H1 (cell line): ENCODE measurements at regions not wholly inside any gene's neighbourhood (a gene's known extent, or its start where the extent isn't known, plus 50 kb on each side); places are given as distances from the start of the nearest gene placed in this dataset.

ENCODE experiments used
- CTCF ChIA-PET: fragments of 300-600 bp; sonication (Branson Sonifier 250); formaldehyde crosslinking; loops from one replicate; lab custom pipeline; 2021; ENCODE audit not compliant: partially characterized antibody; lab: Charles Lee
- POLR2A ChIA-PET: fragments of 300-600 bp; sonication (Branson Sonifier 250); formaldehyde crosslinking; loops from one replicate; lab custom pipeline; 2021; ENCODE audit warnings: inconsistent platforms; ENCODE audit not compliant: partially characterized antibody; lab: Charles Lee
- DNase-seq, 2 experiments: peaks; one replicate each; pipeline versions ENCODE4 v3.0.0 to v3.0.0-alpha.2; 2010 to 2022; ENCODE audit warnings: low spot score in 2 of 2, low read depth in 1 of 2, mixed read lengths in 1 of 2
- FAIRE-seq: peaks from 2 replicates; lab custom pipeline; 2011; peaks lifted over from hg19 to GRCh38; lab: Jason Lieb, UNC
- H2AFZ ChIP-seq: 2 replicates; pipeline ENCODE4 v1.8.1; 2012; ENCODE audit warnings: low read length, inconsistent platforms
- H2AK5ac ChIP-seq: 2 replicates; pipeline ENCODE4 v1.6.1; 2013; ENCODE audit warnings: low read depth, low read length
- H2BK120ac ChIP-seq: replicated peaks from 2 replicates; pipeline ENCODE3; 2013; ENCODE audit warnings: low read depth, low read length, inconsistent platforms
- H2BK12ac ChIP-seq: 2 replicates; pipeline ENCODE4 v1.6.1; 2013; ENCODE audit warnings: low read depth, low read length
- H2BK15ac ChIP-seq: 2 replicates; pipeline ENCODE4 v1.6.1; 2013; ENCODE audit warnings: low read length
- H2BK20ac ChIP-seq: 2 replicates; pipeline ENCODE4 v1.6.1; 2013; ENCODE audit warnings: low read length
- H2BK5ac ChIP-seq: 2 replicates; pipeline ENCODE4 v1.6.1; 2013; ENCODE audit warnings: low read depth, low read length
- H3K14ac ChIP-seq: 2 replicates; pipeline ENCODE4 v1.6.1; 2013; ENCODE audit warnings: inconsistent platforms; ENCODE audit not compliant: insufficient read length
- H3K18ac ChIP-seq: 2 replicates; pipeline ENCODE4 v1.6.1; 2013; ENCODE audit warnings: low read length; ENCODE audit errors: extremely low read depth
- H3K23ac ChIP-seq: 2 replicates; pipeline ENCODE4 v1.6.1; 2013; ENCODE audit warnings: inconsistent platforms; ENCODE audit not compliant: insufficient read length
- H3K23me2 ChIP-seq: 2 replicates; pipeline ENCODE4 v1.6.1; 2013; ENCODE audit warnings: low read depth, low read length
- H3K27ac ChIP-seq: 2 replicates; pipeline ENCODE4 v1.6.1; 2011; ENCODE audit warnings: low read depth, low read length, inconsistent platforms
- H3K27me3 ChIP-seq, 4 experiments: replicated peaks in 1 of 4; 1 replicate in 1 of 4; 2 replicates in 3 of 4; pipeline versions ENCODE4 v1.6.1 to v1.8.1; 2011 to 2013; ENCODE audit warnings: low read length in 3 of 4, mild to moderate bottlenecking in 3 of 4, inconsistent platforms in 2 of 4, mixed read lengths in 2 of 4, moderate library complexity in 1 of 4; ENCODE audit not compliant: control insufficient read depth in 3 of 4, insufficient read depth in 3 of 4; ENCODE audit errors: extremely low read depth in 1 of 4
- H3K36me3 ChIP-seq, 4 experiments: 2 replicates each; pipeline versions ENCODE4 v1.6.1 to v1.8.1; 2011 to 2013; ENCODE audit warnings: mild to moderate bottlenecking in 4 of 4, low read length in 3 of 4, moderate library complexity in 2 of 4, control low read depth in 1 of 4, inconsistent platforms in 1 of 4; ENCODE audit not compliant: insufficient read depth in 4 of 4, control insufficient read depth in 2 of 4
- H3K4ac ChIP-seq: replicated peaks from 2 replicates; pipeline ENCODE3; 2013; ENCODE audit warnings: low read length, low read depth, mixed read lengths, inconsistent platforms; ENCODE audit not compliant: insufficient read length
- H3K4me1 ChIP-seq, 4 experiments: replicated peaks in 1 of 4; 1 replicate in 1 of 4; 2 replicates in 3 of 4; pipeline versions ENCODE4 v1.6.1 to v1.8.1; 2011 to 2013; ENCODE audit warnings: low read length in 3 of 4, inconsistent platforms in 2 of 4, mixed read lengths in 1 of 4; ENCODE audit not compliant: insufficient read depth in 4 of 4, control insufficient read depth in 3 of 4
- H3K4me2 ChIP-seq, 2 experiments: 2 replicates each; pipeline versions ENCODE4 v1.6.1 to v1.8.1; 2011 to 2013; ENCODE audit warnings: low read depth in 2 of 2, low read length in 2 of 2, control low read depth in 1 of 2, inconsistent platforms in 1 of 2, mild to moderate bottlenecking in 1 of 2; ENCODE audit not compliant: insufficient read depth in 1 of 2
- H3K4me3 ChIP-seq, 4 experiments: fragments of 200-600, 300-600 bp in 1 of 4; sonication (generic), shearing (Covaris generic), sonication (Bioruptor Twin) in 1 of 4; 2 replicates each; pipeline versions ENCODE4 v1.5.1 to v1.8.1; 2011 to 2016; ENCODE audit warnings: low read length in 4 of 4, low read depth in 3 of 4, control low read depth in 2 of 4, inconsistent platforms in 2 of 4, mild to moderate bottlenecking in 2 of 4, mixed read lengths in 1 of 4, moderate library complexity in 1 of 4; ENCODE audit not compliant: insufficient read depth in 2 of 4; ENCODE audit errors: extremely low read depth in 1 of 4
- H3K56ac ChIP-seq: replicated peaks from 2 replicates; pipeline ENCODE3; 2013; ENCODE audit warnings: low read depth, mild to moderate bottlenecking, mixed read lengths, low read length, inconsistent platforms; ENCODE audit not compliant: insufficient read length
- H3K79me1 ChIP-seq: 2 replicates; pipeline ENCODE4 v1.6.1; 2013; ENCODE audit warnings: low read depth, low read length, control low read depth
- H3K79me2 ChIP-seq, 2 experiments: 2 replicates each; pipeline versions ENCODE4 v1.6.1 to v1.8.1; 2012 to 2013; ENCODE audit warnings: low read length in 2 of 2, mild to moderate bottlenecking in 2 of 2, inconsistent platforms in 1 of 2; ENCODE audit not compliant: insufficient read depth in 2 of 2, control insufficient read depth in 1 of 2
- H3K9ac ChIP-seq, 4 experiments: replicated peaks in 1 of 4; 1 replicate in 1 of 4; 2 replicates in 3 of 4; pipeline versions ENCODE4 v1.6.1 to v1.8.1; 2011 to 2013; ENCODE audit warnings: low read depth in 3 of 4, low read length in 3 of 4, control low read depth in 2 of 4, mild to moderate bottlenecking in 2 of 4, moderate library complexity in 2 of 4, inconsistent platforms in 1 of 4; ENCODE audit errors: extremely low read depth in 1 of 4
- H3K9me3 ChIP-seq, 2 experiments: 2 replicates each; pipeline versions ENCODE4 v1.6.1 to v1.8.1; 2012 to 2013; ENCODE audit warnings: mild to moderate bottlenecking in 2 of 2, moderate library complexity in 2 of 2, control low read depth in 1 of 2, inconsistent platforms in 1 of 2, low read depth in 1 of 2, low read length in 1 of 2, mixed read lengths in 1 of 2; ENCODE audit not compliant: insufficient read depth in 2 of 2
- H4K20me1 ChIP-seq, 2 experiments: replicated peaks in 1 of 2; 2 replicates each; pipeline versions ENCODE3 to v1.8.1; 2011 to 2013; ENCODE audit warnings: inconsistent platforms in 2 of 2, low read length in 2 of 2, mild to moderate bottlenecking in 1 of 2; ENCODE audit not compliant: insufficient read depth in 2 of 2, control insufficient read depth in 1 of 2
- H4K5ac ChIP-seq: 2 replicates; pipeline ENCODE4 v1.6.1; 2013; ENCODE audit warnings: low read length, low read depth, mixed read lengths, inconsistent platforms; ENCODE audit not compliant: insufficient read length
- H4K8ac ChIP-seq: 2 replicates; pipeline ENCODE4 v1.8.0; 2013; ENCODE audit warnings: mild to moderate bottlenecking, moderate library complexity, low read length, inconsistent platforms; ENCODE audit not compliant: insufficient read depth; ENCODE audit errors: extremely low read depth
- H4K91ac ChIP-seq: replicated peaks from 2 replicates; pipeline ENCODE3; 2013; ENCODE audit warnings: low read length, mixed read lengths, inconsistent platforms; ENCODE audit not compliant: insufficient read length
- BCL11A ChIP-seq, 2 experiments: IDR thresholded peaks; one replicate each; pipeline ENCODE4 v1.6.1; 2011; ENCODE audit warnings: low read depth in 2 of 2, low read length in 2 of 2, mild to moderate bottlenecking in 2 of 2
- CBX8 ChIP-seq: fragments of 300-800, 300-1000 bp; sonication (generic); IDR thresholded peaks from 2 replicates; pipeline ENCODE4 v1.7.1; 2016; ENCODE audit warnings: low read depth, low read length, borderline replicate concordance
- CHD1 ChIP-seq: IDR thresholded peaks from 2 replicates; pipeline ENCODE4 v1.6.1; 2012; ENCODE audit warnings: low read depth, low read length, improper control_type of control experiment
- EGR1 ChIP-seq: IDR thresholded peaks from 2 replicates; pipeline ENCODE4 v1.6.1; 2011; ENCODE audit warnings: low read depth, low read length, borderline replicate concordance
- GABPA ChIP-seq: IDR thresholded peaks from 2 replicates; pipeline ENCODE4 v1.6.1; 2011; ENCODE audit warnings: mild to moderate bottlenecking, low read length, moderate library complexity, borderline replicate concordance; ENCODE audit not compliant: insufficient read depth
- KDM5A ChIP-seq: fragments of 200-600 bp; IDR thresholded peaks from 2 replicates; pipeline ENCODE4 v1.7.1; 2012; ENCODE audit warnings: mild to moderate bottlenecking, low read length, inconsistent platforms, mixed read lengths
- RXRA ChIP-seq: IDR thresholded peaks from 2 replicates; pipeline ENCODE4 v1.6.1; 2011; ENCODE audit warnings: low read depth, mild to moderate bottlenecking, low read length, moderate library complexity; ENCODE audit not compliant: insufficient read depth
- SIRT6 ChIP-seq: IDR thresholded peaks from one replicate; pipeline ENCODE4 v1.7.1; 2012; ENCODE audit warnings: low read length, inconsistent platforms
- SIX5 ChIP-seq: IDR thresholded peaks from 2 replicates; pipeline ENCODE4 v1.6.1; 2011; ENCODE audit warnings: mild to moderate bottlenecking, low read depth, low read length
- USF2 ChIP-seq: IDR thresholded peaks from 2 replicates; pipeline ENCODE4 v1.6.1; 2011; ENCODE audit warnings: low read length, improper control_type of control experiment
- ZNF274 ChIP-seq: IDR thresholded peaks from 2 replicates; pipeline ENCODE4 v1.7.0; 2012; ENCODE audit warnings: low read length, borderline replicate concordance; ENCODE audit errors: extremely low read depth
- WGBS, 2 experiments: shearing (Covaris generic) in 1 of 2; methylation state at CpG; one replicate each; pipeline versions ENCODE4 v1.1.6 to v1.1.7; 2013 to 2015; ENCODE audit warnings: low lambda C conversion rate in 2 of 2, mixed read lengths in 2 of 2, inconsistent platforms in 1 of 2, low coverage in 1 of 2, missing lambda C conversion rate in 1 of 2; ENCODE audit not compliant: insufficient replicate concordance in 2 of 2, insufficient coverage in 1 of 2, insufficient read length in 1 of 2; ENCODE audit errors: extremely low coverage in 1 of 2, missing lambda C conversion rate in 1 of 2; 5-methylcytosine and 5-hydroxymethylcytosine counted together

GRCh38 chr1:115558275-115558674, 83.5 kb upstream of the VANGL1 start:
- no peak overlapping the region for H3K56ac ChIP-seq
- H2AFZ ChIP-seq: no peak overlapping the region
- H4K91ac ChIP-seq: no peak overlapping the region
- no peak overlapping the region for H2BK120ac ChIP-seq
- 90% methylated on average over 2 of the region's 2 CpGs; no CpG with 5 or more reads in 1 of the 2 experiments for WGBS, 2 experiments
- no peak overlapping the region for H4K8ac ChIP-seq
- no peaks in the 10 kb centered on the region for H4K20me1 ChIP-seq
- no peak for FAIRE-seq
- no peaks in the 10 kb centered on the region for H3K36me3 ChIP-seq
- H3K9ac ChIP-seq: no peak overlapping the region
- H3K4ac ChIP-seq: no peak overlapping the region
- no peak overlapping the region for H2BK12ac ChIP-seq
- ChIA-PET CTCF (interaction anchor here (0.6 to 3.1 kb wide), 3 partner anchors 15 to 50 kb away, joined by 3 to 18 read pairs (median 3); no protein-coding TSS in a partner anchor), POLR2A (no interaction called here)
- no peak overlapping the region for H2AK5ac ChIP-seq
- H3K79me2 ChIP-seq: no peaks in the 10 kb centered on the region
- DNase-seq: no peak
- H3K9me3 ChIP-seq: no peaks in the 10 kb centered on the region
- H3K18ac ChIP-seq: no peak overlapping the region
- no peak overlapping the region for H3K4me2 ChIP-seq
- no peak overlapping the region for H3K14ac ChIP-seq
- no peak overlapping the region for H2BK20ac ChIP-seq
- H3K4me1 ChIP-seq: no peaks in the 10 kb centered on the region
- no peak overlapping the region for H2BK15ac ChIP-seq
- peaks cover 0 to 1% (median 0%) of the 10 kb centered on the region in 4 experiments; a peak in 1 of 7 replicates for H3K27me3 ChIP-seq
- H3K4me3 ChIP-seq: no peak overlapping the region
- H3K23ac ChIP-seq: no peak overlapping the region
- H3K23me2 ChIP-seq: no peaks in the 10 kb centered on the region
- TF ChIP-seq GABPA: no peak
- no peak for TF ChIP-seq CBX8
- TF ChIP-seq RXRA: no peak
- no peak for TF ChIP-seq KDM5A
- no peak for TF ChIP-seq SIX5
- TF ChIP-seq SIRT6: no peak
- TF ChIP-seq EGR1: no peak
- no peak for TF ChIP-seq BCL11A (IDR thresholded peaks at IDR 0.05; ENCODE audit: low read depth in 2 of 2, low read length in 2 of 2)
- no peak for TF ChIP-seq ZNF274
- no peak for TF ChIP-seq USF2
- TF ChIP-seq CHD1: no peak
- no peak overlapping the region for H4K5ac ChIP-seq
- H3K27ac ChIP-seq: no peak overlapping the region
- no peaks in the 10 kb centered on the region for H3K79me1 ChIP-seq
- no peak overlapping the region for H2BK5ac ChIP-seq
